ENCODE measurements at regions not wholly inside any gene's neighbourhood (a gene's known extent, or its start where the extent isn't known, plus 50 kb on each side); places are given as distances from the start of the nearest gene placed in this dataset.

DNA sequence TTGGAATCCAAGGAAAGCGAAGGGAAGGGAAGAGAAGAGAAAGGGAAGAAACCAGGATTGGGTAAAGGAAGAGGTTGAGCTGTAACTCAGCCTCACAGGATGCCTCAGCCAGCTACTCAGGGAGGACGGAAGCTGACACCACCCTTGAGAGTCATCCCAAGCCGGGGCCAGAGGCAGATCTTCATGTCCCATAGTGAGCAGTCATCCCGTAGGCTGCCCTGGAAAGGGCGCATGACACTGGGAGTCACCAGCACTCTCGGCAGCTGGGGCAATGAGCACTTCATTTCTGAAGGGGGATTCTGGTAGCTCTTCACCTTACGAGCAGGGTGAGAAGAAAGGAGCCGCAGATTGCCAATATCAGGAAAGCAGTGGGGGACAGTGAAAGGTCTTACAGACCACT lies 60.1 kb upstream of the PCSK6 start:
- TF ChIP-seq, protein P1, sequence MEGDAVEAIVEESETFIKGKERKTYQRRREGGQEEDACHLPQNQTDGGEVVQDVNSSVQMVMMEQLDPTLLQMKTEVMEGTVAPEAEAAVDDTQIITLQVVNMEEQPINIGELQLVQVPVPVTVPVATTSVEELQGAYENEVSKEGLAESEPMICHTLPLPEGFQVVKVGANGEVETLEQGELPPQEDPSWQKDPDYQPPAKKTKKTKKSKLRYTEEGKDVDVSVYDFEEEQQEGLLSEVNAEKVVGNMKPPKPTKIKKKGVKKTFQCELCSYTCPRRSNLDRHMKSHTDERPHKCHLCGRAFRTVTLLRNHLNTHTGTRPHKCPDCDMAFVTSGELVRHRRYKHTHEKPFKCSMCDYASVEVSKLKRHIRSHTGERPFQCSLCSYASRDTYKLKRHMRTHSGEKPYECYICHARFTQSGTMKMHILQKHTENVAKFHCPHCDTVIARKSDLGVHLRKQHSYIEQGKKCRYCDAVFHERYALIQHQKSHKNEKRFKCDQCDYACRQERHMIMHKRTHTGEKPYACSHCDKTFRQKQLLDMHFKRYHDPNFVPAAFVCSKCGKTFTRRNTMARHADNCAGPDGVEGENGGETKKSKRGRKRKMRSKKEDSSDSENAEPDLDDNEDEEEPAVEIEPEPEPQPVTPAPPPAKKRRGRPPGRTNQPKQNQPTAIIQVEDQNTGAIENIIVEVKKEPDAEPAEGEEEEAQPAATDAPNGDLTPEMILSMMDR (conservative IDR thresholded peaks at IDR 0.05; ENCODE audit: low read depth, low read length), result no peak
- no peak for TF ChIP-seq EZH2phosphoT487 (IDR thresholded peaks at IDR 0.05; ENCODE audit: borderline replicate concordance, low read length)
